ENCODE measurements at regions not wholly inside any gene's neighbourhood (a gene's known extent, or its start where the extent isn't known, plus 50 kb on each side); places are given as distances from the start of the nearest gene placed in this dataset.

DNA sequence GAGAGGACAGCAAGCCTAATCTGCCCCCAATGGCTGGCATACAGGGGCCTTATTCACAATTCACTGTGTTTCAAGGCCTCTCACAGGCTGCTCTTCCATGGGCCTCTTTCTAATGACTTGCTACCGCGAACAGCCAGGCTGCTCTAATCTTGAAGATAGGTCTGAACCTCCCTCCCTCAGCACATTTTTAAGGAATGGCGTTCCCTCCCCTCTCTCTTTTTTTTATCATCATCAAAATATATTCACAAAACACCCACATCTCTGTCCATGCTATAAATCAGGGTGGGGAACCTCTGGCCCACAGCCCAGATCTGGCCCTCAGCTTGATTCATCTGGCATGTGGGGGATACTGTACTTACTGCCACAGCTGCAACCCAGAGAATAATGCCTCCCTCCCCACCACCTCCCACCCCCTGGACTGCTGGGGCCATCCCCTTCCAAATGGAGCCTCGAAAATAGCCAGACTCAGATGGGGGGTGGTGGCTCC lies 62.5 kb downstream of the PABIR2 start:
- H3K4me3 ChIP-seq (ENCODE audit: low read depth, low read length) = no peak overlapping the region
- in situ Hi-C loops (cut with HindIII; ENCODE audit: low sequenced_read_pairs) = no loop called here
- DNase-seq (ENCODE audit: low read depth, low spot score) = peak; percentile 65
- TF ChIP-seq, protein P1, sequence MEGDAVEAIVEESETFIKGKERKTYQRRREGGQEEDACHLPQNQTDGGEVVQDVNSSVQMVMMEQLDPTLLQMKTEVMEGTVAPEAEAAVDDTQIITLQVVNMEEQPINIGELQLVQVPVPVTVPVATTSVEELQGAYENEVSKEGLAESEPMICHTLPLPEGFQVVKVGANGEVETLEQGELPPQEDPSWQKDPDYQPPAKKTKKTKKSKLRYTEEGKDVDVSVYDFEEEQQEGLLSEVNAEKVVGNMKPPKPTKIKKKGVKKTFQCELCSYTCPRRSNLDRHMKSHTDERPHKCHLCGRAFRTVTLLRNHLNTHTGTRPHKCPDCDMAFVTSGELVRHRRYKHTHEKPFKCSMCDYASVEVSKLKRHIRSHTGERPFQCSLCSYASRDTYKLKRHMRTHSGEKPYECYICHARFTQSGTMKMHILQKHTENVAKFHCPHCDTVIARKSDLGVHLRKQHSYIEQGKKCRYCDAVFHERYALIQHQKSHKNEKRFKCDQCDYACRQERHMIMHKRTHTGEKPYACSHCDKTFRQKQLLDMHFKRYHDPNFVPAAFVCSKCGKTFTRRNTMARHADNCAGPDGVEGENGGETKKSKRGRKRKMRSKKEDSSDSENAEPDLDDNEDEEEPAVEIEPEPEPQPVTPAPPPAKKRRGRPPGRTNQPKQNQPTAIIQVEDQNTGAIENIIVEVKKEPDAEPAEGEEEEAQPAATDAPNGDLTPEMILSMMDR (IDR thresholded peaks at IDR 0.05; ENCODE audit: low read depth, low read length) = no peak

DNA sequence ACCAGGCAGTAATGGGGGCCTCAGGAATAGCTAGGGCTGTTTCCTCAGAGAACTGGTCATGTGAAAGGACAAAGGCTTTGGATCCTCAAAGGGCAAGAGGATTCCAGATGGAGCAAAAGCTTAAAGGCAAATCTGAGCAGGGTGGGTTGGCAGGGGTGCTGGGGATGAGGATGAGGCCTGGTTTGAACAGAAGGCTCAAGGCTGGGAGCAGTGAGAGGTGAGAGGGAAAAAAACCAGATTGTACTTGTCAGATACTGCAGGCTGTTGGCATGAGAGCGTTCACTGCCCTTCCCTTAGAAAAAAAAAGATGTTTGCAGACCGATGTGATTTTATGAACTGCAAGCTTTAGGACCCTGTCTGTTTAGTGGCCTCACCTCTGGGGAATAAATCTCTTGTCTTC lies 63.4 kb downstream of the PABIR2 start:
- in situ Hi-C loops (cut with HindIII; ENCODE audit: low sequenced_read_pairs) = no loop called here
- no peak for DNase-seq (ENCODE audit: low read depth, low spot score)
- TF ChIP-seq, protein P1 (IDR thresholded peaks at IDR 0.05; ENCODE audit: low read depth, low read length) = no peak
- H3K4me3 ChIP-seq (ENCODE audit: low read depth, low read length) = no peak overlapping the region

DNA sequence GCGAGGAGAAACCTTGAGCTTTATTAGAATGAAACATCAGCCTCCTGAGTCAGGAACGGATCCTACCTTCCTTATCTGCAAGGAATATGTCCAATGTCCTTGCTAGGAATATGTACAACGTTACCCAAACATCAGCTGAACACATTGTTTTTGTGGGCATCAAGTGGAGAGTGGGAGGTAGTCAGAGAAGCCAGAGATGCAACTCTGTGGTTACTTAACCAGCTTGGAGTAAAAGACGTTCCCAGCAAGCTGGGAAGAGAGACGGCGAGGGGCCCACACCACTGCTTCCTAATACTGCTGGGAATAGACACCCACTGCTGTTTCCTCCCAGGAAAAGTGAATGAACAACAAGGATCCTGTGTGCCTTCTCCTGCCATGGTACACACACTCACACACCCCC lies 64.3 kb downstream of the PABIR2 start:
- TF ChIP-seq, protein P1 (IDR thresholded peaks at IDR 0.05; ENCODE audit: low read depth, low read length) = no peak
- no peak overlapping the region for H3K4me3 ChIP-seq (ENCODE audit: low read depth, low read length)
- in situ Hi-C loops (cut with HindIII; ENCODE audit: low sequenced_read_pairs) = no loop called here
- no peak for DNase-seq (ENCODE audit: low read depth, low spot score)

DNA sequence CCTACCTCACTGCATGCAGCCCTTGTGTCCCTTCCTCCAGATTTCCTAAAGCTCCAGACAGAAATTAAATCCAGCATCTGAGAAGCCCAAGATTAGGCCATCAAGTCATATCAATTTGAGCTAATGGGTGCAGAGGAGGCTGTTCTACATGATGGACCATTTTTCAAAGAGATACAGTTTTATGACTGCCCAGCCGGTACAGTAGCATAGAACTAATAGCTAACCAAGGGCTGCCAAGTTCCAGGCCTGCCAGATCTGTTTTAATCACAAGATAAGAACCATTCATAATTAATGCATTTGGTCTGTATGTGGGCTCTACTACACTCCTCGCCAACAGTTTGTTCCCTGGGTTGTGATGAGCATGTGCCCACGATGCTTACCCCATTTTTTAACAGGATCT lies 64.9 kb downstream of the PABIR2 start:
- in situ Hi-C loops (cut with HindIII; ENCODE audit: low sequenced_read_pairs) = no loop called here
- TF ChIP-seq, protein P1 (IDR thresholded peaks at IDR 0.05; ENCODE audit: low read depth, low read length) = no peak
- no peak overlapping the region for H3K4me3 ChIP-seq (ENCODE audit: low read depth, low read length)
- DNase-seq (ENCODE audit: low read depth, low spot score) = no peak

DNA sequence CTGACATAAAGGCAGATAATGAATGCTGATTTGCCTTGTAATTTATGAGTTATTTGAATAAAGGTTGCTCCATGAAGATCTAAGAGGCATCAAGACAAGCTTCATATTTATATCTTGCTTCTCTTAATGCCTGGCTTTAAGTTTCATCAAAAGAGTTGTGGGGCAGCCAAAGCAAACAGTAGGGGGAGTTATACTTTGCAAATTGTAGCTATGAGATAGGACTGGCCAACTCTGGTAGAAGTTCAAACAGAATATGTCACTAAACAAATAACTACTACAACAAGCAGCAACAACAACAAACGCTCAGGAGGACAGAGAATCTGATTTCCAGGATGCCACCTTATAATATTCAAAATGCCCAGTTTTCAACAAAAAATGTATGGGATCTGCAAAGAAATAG lies 69.1 kb upstream of the PLAC1 start:
- no peak overlapping the region for H3K4me3 ChIP-seq (ENCODE audit: low read depth, low read length)
- TF ChIP-seq, protein P1 (IDR thresholded peaks at IDR 0.05; ENCODE audit: low read depth, low read length) = peak; percentile 18
- in situ Hi-C loops (cut with HindIII; ENCODE audit: low sequenced_read_pairs) = no loop called here
- DNase-seq (ENCODE audit: low read depth, low spot score) = no peak

DNA sequence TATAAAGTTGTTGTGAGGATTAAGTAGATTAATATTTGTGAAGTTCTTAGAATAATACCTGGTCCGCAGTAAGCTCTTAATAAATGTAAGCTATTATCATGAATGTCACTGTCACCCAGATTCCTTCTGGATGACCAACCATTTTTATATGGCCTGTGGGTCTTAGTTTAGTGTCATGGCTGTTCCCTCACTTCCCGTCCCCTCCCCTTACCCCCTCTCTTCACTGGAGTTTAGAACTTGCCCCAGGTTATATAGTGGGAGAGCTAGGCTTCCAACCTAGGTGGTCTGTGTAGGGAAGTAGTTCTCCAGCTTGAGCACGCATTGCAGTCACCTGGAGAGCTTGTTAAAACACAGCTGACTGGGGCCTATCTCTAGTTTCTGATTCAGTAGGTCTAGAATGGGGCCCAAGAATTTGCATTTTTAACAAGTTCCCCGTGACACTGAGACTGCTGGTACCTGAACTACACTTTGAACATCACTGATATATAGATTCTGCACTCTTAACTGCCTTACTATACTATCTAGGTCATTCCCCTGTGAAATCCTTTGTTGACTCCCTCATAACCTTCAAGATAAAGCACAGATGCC lies 66.9 kb upstream of the PLAC1 start:
- in situ Hi-C loops (cut with HindIII; ENCODE audit: low sequenced_read_pairs) = no loop called here
- TF ChIP-seq, protein P1 (IDR thresholded peaks at IDR 0.05; ENCODE audit: low read depth, low read length) = no peak
- DNase-seq (ENCODE audit: low read depth, low spot score) = no peak
- no peak overlapping the region for H3K4me3 ChIP-seq (ENCODE audit: low read depth, low read length)
